ENCODE measurements at regions not wholly inside any gene's neighbourhood (a gene's known extent, or its start where the extent isn't known, plus 50 kb on each side); places are given as distances from the start of the nearest gene placed in this dataset.

GRCh38 chr3:96169111-96169766, 645.2 kb upstream of the EPHA6 start:
- no peaks in the 10 kb centered on the region for H3K4me1 Mint-ChIP-seq (ENCODE audit: low read depth)
- TF ChIP-seq CTCF (IDR thresholded peaks at IDR 0.05) = no peak
- H3K27ac Mint-ChIP-seq = no peak overlapping the region
- no peaks in the 10 kb centered on the region for H3K36me3 Mint-ChIP-seq (ENCODE audit: low read depth)
- no peaks in the 10 kb centered on the region for H3K27me3 Mint-ChIP-seq (ENCODE audit: insufficient read depth)
- H3K9me3 Mint-ChIP-seq = peaks cover 22% of the 10 kb centered on the region
- DNase-seq = no peak
- H3K4me3 Mint-ChIP-seq = no peak overlapping the region

- H3K27ac Mint-ChIP-seq = no peak overlapping the region
- H3K27me3 Mint-ChIP-seq (ENCODE audit: insufficient read depth) = no peaks in the 10 kb centered on the region
- H3K4me3 Mint-ChIP-seq = no peak overlapping the region
- no peaks in the 10 kb centered on the region for H3K36me3 Mint-ChIP-seq (ENCODE audit: low read depth)
- no peaks in the 10 kb centered on the region for H3K4me1 Mint-ChIP-seq (ENCODE audit: low read depth)
- H3K9me3 Mint-ChIP-seq = peaks cover 47% of the 10 kb centered on the region
- no peak for DNase-seq
- no peak for TF ChIP-seq CTCF (IDR thresholded peaks at IDR 0.05)
Measured at GRCh38 chr3:96172917-96173316, 641.5 kb upstream of the EPHA6 start.

- no peak for DNase-seq
- no peak overlapping the region for H3K27ac Mint-ChIP-seq
- no peaks in the 10 kb centered on the region for H3K4me1 Mint-ChIP-seq (ENCODE audit: low read depth)
- TF ChIP-seq CTCF (IDR thresholded peaks at IDR 0.05) = no peak
- H3K4me3 Mint-ChIP-seq = no peak overlapping the region
- peaks cover 37% of the 10 kb centered on the region for H3K9me3 Mint-ChIP-seq
- no peaks in the 10 kb centered on the region for H3K36me3 Mint-ChIP-seq (ENCODE audit: low read depth)
- no peaks in the 10 kb centered on the region for H3K27me3 Mint-ChIP-seq (ENCODE audit: insufficient read depth)
Measured at GRCh38 chr3:96175500-96175899, 638.9 kb upstream of the EPHA6 start.

GRCh38 chr3:96182756-96183155, 631.6 kb upstream of the EPHA6 start:
- DNase-seq = no peak
- peaks cover 10% of the 10 kb centered on the region for H3K9me3 Mint-ChIP-seq
- no peaks in the 10 kb centered on the region for H3K4me1 Mint-ChIP-seq (ENCODE audit: low read depth)
- no peak for TF ChIP-seq CTCF (IDR thresholded peaks at IDR 0.05)
- no peaks in the 10 kb centered on the region for H3K27me3 Mint-ChIP-seq (ENCODE audit: insufficient read depth)
- no peaks in the 10 kb centered on the region for H3K36me3 Mint-ChIP-seq (ENCODE audit: low read depth)
- H3K4me3 Mint-ChIP-seq = no peak overlapping the region
- H3K27ac Mint-ChIP-seq = no peak overlapping the region

GRCh38 chr3:96183871-96184270, 630.5 kb upstream of the EPHA6 start:
- TF ChIP-seq CTCF (IDR thresholded peaks at IDR 0.05) = no peak
- Mint-ChIP-seq H3K9me3 (peaks cover 12% of the 10 kb centered on the region), H3K36me3 (ENCODE audit: low read depth) (no peaks in the 10 kb centered on the region), H3K4me3 (no peak overlapping the region), H3K27me3 (ENCODE audit: insufficient read depth) (no peaks in the 10 kb centered on the region), H3K27ac (no peak overlapping the region), H3K4me1 (ENCODE audit: low read depth) (no peaks in the 10 kb centered on the region)
- DNase-seq = no peak
